NCI-H146 treated with DMSO at 0.1 percent for 48 hours (cell line): ENCODE measurements at regions not wholly inside any gene's neighbourhood (a gene's known extent, or its start where the extent isn't known, plus 50 kb on each side); places are given as distances from the start of the nearest gene placed in this dataset.
A peak's percentile ranks its signal among the peaks of the same experiment; 100 is the strongest.

ENCODE experiments used
- DNase-seq: peaks from one replicate; lab custom pipeline; 2025; ENCODE audit not compliant: unreplicated experiment; lab: John Stamatoyannopoulos, UW

- no peak for DNase-seq
Measured at GRCh38 chr2:223508372-223508771, 93.8 kb downstream of the SCG2 start.

GRCh38 chr2:223510713-223511112 lies 91.4 kb downstream of the SCG2 start:
- DNase-seq = no peak

- DNase-seq = no peak
Measured at GRCh38 chr2:223511168-223511567, 91.0 kb downstream of the SCG2 start.

- no peak for DNase-seq
Measured at GRCh38 chr2:223513771-223514455, 88.2 kb downstream of the SCG2 start.

GRCh38 chr2:223519471-223519870 lies 82.7 kb downstream of the SCG2 start:
- DNase-seq = no peak

GRCh38 chr2:223522796-223523195 lies 79.4 kb downstream of the SCG2 start:
- no peak for DNase-seq

GRCh38 chr2:223523551-223524001 lies 78.6 kb downstream of the SCG2 start:
- no peak for DNase-seq

GRCh38 chr2:223524066-223524465 lies 78.1 kb downstream of the SCG2 start:
- DNase-seq = no peak

GRCh38 chr2:223526106-223526505 lies 76.1 kb downstream of the SCG2 start:
- DNase-seq = no peak

GRCh38 chr2:223528036-223528435 lies 74.1 kb downstream of the SCG2 start:
- no peak for DNase-seq

- no peak for DNase-seq
Measured at GRCh38 chr2:223529696-223530095, 72.5 kb downstream of the SCG2 start.

- no peak for DNase-seq
Measured at GRCh38 chr2:223530811-223531210, 71.3 kb downstream of the SCG2 start.

GRCh38 chr2:223532161-223532560 lies 70.0 kb downstream of the SCG2 start:
- no peak for DNase-seq

- DNase-seq = no peak
Measured at GRCh38 chr2:223532712-223533111, 69.4 kb downstream of the SCG2 start.

- no peak for DNase-seq
Measured at GRCh38 chr2:223536546-223536945, 65.6 kb downstream of the SCG2 start.

- no peak for DNase-seq
Measured at GRCh38 chr2:223537115-223537514, 65.0 kb downstream of the SCG2 start.

- DNase-seq = peak; percentile 61
Measured at GRCh38 chr2:223537651-223538601, 64.2 kb downstream of the SCG2 start.

- DNase-seq = peak; percentile 82
Measured at GRCh38 chr2:223538920-223539440, 63.2 kb downstream of the SCG2 start.

GRCh38 chr2:223541546-223541945 lies 60.6 kb downstream of the SCG2 start:
- no peak for DNase-seq

- peak; percentile 66 for DNase-seq
Measured at GRCh38 chr2:223542501-223542900, 59.7 kb downstream of the SCG2 start.

- DNase-seq = no peak
Measured at GRCh38 chr2:223545406-223545805, 56.8 kb downstream of the SCG2 start.

GRCh38 chr2:223545830-223546229 lies 56.3 kb downstream of the SCG2 start:
- DNase-seq = peak; percentile 50
